GM19397 (cell line): ENCODE measurements at regions not wholly inside any gene's neighbourhood (a gene's known extent, or its start where the extent isn't known, plus 50 kb on each side); places are given as distances from the start of the nearest gene placed in this dataset.

Experiments used
- ATAC-seq: cut with Tn5 transposase; IDR thresholded peaks from one replicate; pipeline ENCODE4 v1.9.1; 2021; ENCODE audit warnings: mild to moderate bottlenecking, moderate library complexity; ENCODE audit not compliant: unreplicated experiment

DNA sequence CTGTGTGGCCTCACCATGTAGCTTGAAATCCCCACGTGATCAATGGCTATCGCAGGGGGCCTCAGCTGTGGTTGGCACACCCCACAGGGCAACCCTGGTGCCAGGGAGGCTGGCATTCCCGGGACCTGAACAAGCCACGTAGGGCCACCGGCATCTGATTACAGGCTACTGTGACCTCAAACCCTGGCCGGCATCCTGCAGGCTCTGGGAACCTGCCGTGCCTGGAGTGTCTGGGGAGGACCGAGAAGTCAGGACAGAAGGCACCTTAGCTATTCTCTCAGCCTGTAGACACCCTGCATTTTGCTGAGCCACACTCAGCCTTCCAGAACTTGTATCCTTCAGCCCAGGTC lies 213.0 kb downstream of the GLI2 start:
- no peak for ATAC-seq

DNA sequence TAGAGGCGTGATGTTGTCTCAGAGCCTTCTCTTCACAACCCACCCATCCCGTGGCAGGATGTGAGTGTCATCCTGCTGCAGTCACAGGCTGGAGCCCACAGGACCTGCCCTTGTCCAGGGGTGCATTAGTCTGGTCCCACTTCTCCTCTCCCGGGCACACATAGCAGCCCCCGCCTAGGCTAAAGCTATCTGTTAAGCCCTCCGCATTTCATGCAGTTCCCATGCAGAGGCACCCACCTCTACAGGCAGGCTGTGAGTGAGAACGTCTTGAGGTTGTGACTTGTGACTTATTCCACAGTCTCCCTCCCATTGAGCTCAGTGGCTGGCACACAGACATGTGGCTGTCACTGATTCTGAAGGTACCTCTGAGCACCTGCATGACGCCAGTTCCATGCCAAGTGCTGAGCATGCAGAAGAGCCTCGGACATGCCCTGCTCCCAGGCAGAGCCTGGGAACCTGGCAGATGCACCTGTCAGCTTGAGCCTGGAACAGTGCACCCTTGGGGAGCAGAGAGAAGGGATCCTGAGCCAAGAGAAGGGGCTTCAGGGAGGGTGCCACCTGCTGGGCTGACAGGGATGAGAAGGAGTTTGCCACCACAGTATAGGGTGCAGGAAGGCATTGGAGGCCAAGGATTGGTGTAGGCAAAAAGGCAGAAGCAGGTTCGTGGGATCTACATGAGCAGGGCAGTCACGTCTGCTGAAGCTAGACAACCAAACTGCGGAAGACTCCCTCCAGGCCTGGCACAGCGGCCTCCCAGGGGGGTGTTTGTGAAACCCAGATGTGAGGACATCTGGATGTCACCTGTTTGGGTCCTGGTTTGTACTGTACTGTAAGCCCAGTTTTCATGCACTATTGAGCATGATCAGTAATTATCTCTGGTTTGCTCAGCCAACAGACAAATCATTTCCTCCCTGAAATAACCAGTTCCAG lies 213.6 kb downstream of the GLI2 start:
- no peak for ATAC-seq

DNA sequence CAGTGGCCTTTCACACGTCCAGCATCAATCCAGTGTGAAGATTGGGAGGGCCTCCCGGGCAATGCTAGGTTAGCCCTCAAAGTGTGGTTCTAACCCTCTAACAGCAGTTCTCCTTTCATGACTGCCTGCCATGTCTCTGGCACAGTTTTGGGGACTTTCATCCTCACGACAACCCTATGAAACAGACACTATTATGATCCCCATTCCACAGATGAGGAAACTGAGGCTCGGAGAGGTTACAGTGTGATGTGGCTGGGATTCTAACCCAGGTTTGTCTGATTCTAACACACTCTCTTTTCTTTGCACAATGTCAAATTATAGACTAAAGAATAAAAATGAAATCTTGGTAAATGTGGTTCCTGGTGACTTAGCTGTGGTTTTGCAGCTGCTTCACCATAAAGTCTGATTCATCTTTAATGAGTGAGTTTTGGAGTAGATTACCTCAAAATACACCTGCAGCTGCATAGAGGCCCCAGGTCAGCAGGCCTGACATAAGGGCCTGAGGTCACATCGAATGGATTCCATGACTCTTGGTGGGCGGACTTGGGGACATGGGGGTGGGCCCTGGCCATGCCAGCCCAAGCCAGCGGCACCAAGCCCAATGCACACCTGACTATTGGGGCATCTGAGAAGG lies 214.4 kb downstream of the GLI2 start:
- ATAC-seq = no peak

DNA sequence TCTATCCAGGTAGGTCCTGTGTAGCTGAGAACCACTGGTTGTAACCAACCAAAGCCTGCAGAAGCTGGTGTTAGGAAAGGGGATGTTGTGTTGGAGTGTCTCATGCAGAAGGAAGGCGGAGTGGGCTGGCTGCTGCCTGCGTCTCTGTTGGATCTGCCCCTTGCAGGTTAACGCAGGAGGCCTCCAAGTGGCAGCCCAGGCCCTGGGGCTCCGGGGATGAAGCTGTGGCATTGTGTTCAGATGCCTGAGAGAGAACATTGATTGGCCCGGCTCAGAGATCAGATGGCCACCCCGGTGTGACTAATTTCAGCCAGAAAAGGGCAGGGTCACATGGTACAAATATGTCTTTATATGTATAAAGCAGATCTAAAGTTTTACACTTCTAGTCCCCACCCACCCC lies 216.0 kb downstream of the GLI2 start:
- no peak for ATAC-seq

DNA sequence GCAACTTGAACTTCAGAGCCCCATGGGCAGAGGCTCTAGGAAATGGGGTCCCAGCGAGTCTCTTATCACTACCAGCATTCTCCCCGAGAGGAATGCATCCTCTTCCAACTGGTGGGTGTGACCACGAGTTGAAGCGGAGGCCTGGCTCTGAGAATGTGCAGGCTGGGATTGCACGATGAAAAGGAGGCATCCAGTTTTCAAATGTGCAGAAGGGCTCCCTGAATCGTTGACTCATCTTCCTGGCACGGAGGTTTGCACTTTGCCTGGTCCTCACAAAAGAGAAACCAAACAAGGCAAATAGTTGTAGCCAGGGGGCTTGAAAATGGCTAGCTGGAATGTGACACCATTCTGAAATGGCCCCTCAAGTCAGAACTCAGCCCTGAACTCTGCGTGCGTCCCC lies 216.7 kb downstream of the GLI2 start:
- no peak for ATAC-seq

DNA sequence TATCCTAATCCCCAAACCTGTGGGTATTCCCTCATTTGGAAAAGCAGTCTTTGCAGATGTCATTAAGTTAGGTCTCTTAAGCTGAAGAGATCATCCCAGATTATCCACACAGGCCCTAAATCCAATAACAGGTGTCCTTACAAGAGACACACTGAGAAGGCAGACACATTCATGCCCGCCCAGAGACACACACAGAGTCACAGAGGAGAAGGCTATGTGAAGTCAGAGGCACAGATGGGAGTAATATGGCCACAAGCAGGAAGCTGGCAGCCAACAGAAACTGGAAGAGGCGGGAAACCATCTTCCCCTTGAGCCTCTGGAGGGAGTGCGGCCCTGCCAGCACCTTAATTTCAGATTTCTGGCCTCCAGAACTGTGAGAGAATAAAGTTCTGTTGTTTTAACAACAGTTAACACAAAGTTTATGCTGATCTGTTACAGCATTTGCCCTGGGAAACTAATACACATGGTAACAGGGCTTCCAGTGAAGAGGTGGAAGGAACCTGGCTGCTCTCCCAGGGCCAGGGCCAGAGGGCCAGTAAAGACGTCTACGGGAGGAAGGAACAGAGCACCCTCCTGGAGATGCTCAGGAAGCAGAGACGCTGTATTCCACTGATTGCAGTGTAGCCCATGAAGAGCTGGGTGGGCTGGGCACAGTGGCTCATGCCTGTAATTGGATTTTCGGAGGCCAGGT lies 217.5 kb downstream of the GLI2 start:
- no peak for ATAC-seq

DNA sequence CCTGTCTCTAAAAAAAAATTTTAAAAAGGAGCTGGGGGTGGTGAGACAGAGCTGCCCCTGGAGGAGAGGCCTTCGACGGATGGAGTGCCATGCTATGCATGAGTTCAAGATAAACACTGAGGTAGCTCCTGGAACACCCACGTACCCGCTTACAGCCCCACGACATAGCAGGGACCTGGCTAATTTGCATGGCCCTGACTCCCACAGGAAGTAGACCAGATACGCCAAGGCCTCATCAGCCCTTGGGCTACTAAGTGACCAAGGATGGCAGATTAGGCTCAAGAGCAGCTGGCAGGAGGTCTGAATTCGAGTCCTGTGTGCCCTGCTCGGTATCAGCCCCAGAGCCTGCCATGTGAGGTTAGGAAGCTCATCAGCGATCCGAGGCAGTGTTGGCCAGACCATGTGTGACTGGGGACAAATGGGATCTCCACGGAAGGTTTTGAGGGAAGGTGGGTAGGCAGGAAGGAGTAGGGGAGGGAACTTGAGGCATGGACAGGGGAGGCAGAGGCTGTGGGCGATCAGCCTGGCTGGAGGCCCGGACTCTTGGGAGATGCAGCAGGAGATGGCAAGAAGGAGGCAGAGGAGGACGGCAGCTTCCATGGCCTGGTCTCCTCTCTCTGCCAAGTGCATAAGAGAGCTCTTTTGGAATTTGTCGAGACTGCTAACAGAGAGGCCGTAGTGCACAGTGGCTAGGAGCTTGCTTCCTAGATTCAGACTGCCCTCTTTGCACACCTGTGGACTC lies 218.3 kb downstream of the GLI2 start:
- no peak for ATAC-seq

DNA sequence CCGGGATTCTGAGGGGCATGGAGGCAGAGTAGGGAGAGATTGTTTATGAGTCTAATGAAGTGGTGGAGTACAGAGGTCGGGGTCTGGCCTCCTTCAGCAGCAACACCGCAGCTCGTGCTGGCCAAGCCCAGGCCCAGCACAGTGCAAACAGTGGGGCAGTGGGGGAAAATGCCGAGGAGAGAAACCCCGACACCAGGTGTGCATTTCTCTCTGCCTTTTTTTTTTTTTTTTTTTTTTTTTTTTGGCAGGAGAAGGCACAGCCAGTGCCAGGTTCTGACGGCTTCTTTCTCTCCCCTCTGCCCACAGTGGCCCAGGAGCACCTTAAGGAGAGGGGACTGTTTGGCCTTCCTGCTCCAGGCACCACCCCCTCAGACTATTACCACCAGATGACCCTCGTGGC lies 219.3 kb downstream of the GLI2 start:
- no peak for ATAC-seq

DNA sequence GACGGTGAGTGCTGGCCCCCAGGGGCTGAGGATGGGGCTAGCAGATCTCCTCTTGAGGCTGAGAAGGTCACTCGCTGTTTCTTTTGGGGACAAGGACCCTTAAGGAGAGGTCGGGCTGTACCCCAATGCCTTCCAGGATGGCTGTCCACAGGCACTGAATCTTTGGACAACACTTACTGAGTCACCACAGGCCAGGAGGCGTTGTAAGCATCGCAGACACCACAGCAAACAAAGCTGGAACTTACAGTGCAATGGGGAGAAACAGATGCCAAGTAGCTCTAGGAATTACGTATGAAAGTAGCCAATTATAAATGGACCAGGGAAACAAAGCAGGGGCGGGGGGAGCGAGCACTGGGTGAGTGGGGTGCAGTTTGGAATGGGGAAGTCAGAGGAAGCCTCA lies 219.8 kb downstream of the GLI2 start:
- ATAC-seq = no peak

DNA sequence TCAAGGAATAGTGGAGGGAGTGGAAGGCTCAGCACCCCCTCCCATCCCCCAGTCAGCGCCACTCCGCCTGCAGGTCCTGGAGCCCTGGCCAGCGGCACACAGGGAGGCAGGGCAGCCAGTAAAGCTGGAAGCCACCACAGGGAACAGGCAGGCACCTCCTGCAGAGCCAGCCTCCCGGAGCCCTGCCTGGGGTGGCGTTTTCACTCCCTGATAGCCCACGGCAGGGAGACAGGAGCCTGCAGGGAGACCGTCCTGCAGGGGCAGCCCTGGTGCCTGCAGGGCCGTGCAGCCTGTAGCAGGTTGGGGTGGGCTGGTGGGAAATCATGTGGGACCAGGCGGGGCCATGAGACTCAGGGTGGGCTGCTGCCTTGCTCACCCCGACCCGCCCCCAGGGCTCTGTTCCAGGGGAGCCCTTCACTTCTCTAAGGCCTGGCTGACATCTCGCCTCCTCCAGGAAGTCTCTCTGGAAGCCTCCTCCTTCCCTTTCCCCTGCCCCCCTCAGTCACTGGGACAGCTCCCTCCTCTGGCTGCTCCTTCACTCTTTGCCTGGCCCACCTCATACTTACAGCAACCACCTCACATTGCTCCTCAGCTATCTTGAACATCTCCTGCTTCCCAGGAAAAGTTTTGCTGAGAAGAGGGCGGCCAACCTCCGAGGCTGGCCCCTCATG lies 221.0 kb downstream of the GLI2 start:
- ATAC-seq = no peak

DNA sequence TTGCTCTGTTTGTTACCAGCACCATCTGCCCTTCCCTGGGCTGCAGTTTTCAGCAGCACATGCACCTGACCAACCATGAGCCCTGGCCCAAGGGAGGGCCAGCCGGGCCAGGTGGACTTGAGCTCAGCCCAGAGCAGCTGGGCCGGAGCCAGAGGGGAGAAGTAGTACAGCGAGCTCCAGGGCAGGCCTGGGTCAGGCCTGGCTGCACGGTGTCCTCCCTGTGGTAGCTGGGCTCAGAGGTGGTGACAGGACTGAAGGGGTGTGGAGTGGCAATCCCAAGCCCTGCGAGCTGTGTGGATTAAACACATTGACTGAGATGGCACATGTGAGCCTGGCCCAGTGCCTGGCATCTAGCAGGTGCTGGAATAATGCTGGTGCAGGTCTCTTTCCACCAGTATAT lies 222.2 kb downstream of the GLI2 start:
- ATAC-seq = no peak

DNA sequence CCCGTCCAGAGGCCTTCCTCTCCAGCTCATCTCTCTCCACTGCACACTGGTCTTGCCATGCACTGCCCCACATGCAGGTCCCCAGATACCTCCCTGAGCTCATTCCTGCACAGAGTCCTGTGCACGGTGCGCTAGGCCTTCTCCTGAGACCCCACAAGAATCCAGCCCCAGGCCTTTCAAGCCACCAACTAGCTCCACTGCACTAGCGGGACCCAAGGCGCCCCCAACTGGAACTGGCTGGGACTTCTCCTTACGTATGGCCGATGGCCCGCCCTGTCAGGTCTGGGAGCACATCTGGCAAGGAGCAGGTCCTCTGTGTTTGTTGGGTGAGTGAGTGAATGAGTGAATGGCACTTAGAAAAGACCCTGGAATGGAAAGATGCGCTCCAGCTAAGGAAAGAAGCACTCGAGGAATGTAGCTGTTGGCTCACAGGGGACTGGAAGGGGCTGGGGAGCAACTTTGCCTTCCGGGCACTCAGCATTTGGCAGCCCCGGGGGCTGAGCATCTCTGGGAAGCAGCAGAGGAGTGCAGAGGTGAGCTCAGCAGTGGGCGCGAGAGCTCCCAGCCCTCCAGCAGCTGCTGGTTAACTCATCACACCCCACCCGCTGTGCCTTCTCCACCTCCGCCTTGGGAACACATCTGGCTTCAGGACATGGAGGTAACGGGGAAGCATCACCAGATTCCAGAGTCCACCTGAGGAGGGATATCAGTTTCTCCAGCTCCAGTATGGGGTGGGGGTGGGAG lies 223.1 kb downstream of the GLI2 start:
- ATAC-seq = no peak

DNA sequence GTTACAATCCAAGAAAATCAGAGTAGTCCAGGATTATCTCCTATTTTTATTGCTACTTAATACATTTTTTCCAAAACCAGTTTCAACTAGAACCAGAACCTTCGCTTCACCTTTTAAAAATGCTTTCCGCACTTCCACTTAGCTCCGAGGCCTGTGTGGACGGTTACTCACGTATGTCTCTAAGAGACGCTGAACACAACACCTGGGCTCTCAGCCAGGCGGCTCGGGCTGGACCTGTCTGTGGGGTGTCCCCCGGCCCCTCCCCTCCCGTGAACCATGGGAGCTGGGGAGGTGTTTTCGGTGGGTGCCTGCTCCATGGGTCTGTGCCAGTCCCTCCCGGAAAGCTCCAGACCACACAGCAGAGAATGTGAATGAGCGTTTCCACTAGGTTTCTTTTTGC lies 223.8 kb downstream of the GLI2 start:
- ATAC-seq = no peak

DNA sequence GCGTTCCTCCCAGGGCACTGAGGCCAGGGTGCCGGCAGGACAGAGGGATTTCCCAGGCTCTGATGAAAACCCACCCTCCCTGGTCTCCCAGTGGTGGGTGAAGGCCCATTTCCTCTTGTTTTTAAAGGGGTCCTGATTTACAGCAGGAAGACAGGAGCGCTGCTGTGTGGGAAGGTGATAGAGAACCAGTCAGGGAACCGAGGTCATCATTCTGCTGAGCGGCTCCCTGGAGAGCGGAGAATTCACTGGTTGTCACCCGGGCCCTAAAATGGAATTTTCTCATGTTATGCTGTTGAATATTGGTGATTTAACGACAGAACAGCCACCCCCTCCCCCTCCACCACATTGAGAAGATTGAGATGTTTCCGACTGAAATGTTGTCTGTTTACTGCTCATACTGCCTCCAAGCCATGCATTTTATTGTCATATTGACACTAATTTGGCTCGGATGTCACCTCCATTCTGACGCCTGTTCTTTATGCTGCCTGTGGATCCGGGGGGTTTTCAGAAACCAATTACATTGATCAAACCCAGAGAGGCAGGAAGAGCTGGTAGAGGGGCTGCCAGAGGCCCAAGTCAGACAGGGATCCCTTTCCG lies 225.2 kb downstream of the GLI2 start:
- no peak for ATAC-seq

DNA sequence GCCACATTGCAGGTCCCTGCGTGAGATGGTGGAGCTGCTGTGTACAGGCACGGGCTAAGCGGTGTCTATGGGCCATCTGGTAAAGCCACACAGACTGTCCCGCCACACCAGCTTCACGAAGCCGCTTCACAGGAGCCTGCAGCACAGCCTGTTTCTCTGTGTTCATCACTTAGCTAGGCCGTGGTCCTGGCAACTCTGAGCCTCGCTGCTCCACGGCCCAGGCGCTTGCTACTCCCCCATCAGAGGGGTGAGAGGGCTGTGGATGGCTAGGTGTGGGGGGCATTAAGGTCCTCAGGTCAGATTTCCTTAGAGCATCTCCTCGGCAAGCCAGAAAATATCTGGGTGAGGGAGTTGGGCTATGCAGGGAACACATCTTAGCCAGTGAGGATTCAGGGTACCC lies 225.7 kb downstream of the GLI2 start:
- no peak for ATAC-seq

DNA sequence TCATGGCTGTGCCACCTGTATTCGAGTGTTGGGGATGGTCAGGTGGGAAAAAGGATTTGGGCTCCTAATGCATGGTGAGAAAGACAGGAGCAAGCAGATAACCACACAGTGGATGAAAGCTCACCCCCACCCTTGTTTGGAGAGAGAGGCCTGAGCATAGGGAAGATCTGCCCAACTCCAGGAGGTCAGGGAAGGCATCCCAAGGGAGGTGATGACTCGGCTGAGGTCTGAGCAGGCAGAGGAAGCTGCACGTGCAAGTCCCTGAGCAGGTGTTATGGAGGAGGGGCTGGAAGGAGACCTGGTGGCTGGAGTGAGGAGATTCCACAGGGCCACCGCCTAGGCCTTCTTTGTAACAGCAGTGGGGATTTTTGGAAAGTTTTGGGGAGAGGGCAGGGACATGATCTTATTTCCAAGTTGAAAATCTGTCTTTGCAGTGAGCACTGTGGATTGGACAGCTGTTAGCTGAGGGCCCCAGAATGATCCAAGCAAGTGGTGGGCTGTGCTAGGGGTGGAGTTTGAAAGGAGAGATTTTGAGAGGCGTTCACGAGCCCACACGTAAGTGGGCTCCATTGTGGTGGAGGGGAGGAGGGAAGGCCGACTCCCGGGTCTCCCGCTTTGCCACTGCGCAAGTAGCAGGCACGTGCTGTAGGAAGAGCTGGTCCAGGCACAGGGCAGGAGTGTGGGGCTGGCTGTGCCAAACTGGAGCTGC lies 228.5 kb downstream of the GLI2 start:
- ATAC-seq = no peak

DNA sequence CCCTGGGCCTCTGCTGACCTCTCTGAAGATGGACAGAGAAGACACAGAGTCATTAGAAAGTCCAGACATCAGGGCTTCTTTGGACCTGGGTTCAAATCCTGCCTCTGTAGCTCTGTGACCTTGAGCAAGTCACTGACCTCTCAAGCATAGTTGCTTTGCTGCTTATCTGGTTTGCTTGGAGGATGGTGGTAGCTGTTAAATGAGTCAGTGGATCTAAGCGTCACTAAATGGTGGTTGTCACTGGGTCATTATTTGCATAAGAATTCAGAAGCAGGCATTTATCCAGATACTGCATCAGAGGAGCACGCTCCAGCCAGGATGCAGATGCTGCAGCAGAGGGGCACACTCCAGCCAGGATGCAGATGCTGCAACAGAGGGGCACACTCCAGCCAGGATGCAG lies 229.2 kb downstream of the GLI2 start:
- ATAC-seq = no peak

DNA sequence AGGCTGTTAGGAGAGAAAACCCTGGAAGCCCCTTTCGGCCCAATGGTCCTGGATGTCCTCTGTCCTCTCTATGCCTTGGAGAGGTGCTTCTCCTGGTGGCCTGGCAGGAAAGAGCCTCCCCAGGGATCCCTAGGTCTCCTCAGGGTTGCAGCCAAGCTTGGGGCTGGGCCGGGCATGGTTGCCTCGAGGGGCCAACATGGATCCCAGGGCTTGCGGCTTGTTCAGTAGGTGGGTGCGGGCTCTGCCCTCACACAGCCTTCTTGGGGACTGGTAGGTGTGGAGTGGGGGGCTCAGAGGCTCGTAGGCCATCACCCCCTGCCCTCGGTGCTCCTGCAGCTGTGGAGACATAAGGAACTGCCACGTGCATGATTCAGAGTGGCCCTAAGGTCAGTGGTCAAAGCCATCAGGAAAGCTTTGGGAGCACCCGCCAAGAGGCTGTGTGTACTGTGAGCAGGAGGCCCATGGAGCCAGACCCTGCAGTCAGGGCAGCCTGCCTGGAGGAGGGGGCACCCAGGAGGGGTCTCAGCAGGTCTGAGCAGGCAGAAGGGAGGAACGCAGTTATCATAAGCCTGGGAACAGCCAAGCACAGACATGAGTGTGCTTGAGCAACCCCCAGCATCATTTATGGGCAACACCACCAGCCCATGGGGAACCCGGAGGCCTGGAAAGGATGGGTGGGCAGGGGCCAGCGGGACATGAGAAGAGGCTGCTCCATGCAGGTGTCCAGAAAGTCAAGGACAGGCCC lies 231.0 kb downstream of the GLI2 start:
- ATAC-seq = no peak
